Esophagus squamous epithelium (tissue), 4 donors: ENCODE measurements at regions not wholly inside any gene's neighbourhood (a gene's known extent, or its start where the extent isn't known, plus 50 kb on each side); places are given as distances from the start of the nearest gene placed in this dataset.

Experiments
- POLR2A ChIP-seq, 4 donors: fragments of 450-650 bp; IDR thresholded peaks; one replicate each; pipeline ENCODE4 v1.6.1; 2017; ENCODE audit warnings: antibody characterized with exemption in 4 of 4, mild to moderate bottlenecking in 4 of 4, moderate library complexity in 3 of 4
- TF ChIP-seq, protein P1 (sequence below), 6 experiments: fragments of 450-650 bp in 4 of 6; fragments of 200-600 bp in 2 of 6; sonication (generic) in 2 of 6; IDR thresholded peaks; one replicate each; pipeline ENCODE4 v1.5.1; 2016 to 2019; ENCODE audit warnings: antibody characterized with exemption in 6 of 6, mild to moderate bottlenecking in 4 of 6, moderate library complexity in 4 of 6

DNA sequence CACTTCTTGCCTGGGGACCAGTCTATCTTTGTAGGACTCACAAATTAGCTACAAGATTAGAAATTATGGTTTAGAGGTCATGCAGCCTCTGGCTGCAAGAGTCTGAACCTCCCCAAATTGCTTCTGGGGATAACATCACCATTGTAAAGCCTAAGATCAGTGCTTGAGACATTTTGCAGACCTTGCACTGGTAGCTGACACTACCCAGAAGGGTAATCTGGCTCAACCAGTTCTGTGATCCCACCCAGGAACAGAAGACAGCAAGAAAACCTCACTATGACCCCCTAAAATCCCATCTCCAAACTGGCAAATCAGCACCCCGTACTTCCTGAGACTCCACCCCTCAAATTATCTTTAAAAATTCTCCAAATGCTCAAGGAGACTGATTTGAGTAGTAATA lies 58.2 kb upstream of the CDK13 start:
- TF ChIP-seq POLR2A (IDR thresholded peaks at IDR 0.05): no peak
- TF ChIP-seq, protein P1, sequence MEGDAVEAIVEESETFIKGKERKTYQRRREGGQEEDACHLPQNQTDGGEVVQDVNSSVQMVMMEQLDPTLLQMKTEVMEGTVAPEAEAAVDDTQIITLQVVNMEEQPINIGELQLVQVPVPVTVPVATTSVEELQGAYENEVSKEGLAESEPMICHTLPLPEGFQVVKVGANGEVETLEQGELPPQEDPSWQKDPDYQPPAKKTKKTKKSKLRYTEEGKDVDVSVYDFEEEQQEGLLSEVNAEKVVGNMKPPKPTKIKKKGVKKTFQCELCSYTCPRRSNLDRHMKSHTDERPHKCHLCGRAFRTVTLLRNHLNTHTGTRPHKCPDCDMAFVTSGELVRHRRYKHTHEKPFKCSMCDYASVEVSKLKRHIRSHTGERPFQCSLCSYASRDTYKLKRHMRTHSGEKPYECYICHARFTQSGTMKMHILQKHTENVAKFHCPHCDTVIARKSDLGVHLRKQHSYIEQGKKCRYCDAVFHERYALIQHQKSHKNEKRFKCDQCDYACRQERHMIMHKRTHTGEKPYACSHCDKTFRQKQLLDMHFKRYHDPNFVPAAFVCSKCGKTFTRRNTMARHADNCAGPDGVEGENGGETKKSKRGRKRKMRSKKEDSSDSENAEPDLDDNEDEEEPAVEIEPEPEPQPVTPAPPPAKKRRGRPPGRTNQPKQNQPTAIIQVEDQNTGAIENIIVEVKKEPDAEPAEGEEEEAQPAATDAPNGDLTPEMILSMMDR (IDR thresholded peaks at IDR 0.05): no peak
